ENCODE measurements at regions not wholly inside any gene's neighbourhood (a gene's known extent, or its start where the extent isn't known, plus 50 kb on each side); places are given as distances from the start of the nearest gene placed in this dataset.

- no peaks in the 10 kb centered on the region for H3K9me3 ChIP-seq
- no peaks in the 10 kb centered on the region for H3K4me1 ChIP-seq (ENCODE audit: low read depth)
- no peak for DNase-seq
- no peak for TF ChIP-seq CTCF (IDR thresholded peaks at IDR 0.05)
- ATAC-seq: no peak
- intact Hi-C loops (cut with DNase I, micrococcal nuclease): loop anchor here in 1 of 2 donors (10.0 kb wide), 1 partner anchor 235 kb away; no protein-coding TSS in a partner anchor
- H3K4me3 ChIP-seq: no peak overlapping the region
- H3K36me3 ChIP-seq (ENCODE audit: low read depth): no peaks in the 10 kb centered on the region
These were observed 75.6 kb upstream of the EPB41L3 start for GRCh38 chr18:5619376-5619775.

GRCh38 chr18:5618047-5618688, 74.4 kb upstream of the EPB41L3 start:
- intact Hi-C loops (cut with DNase I, micrococcal nuclease): loop anchor here in 1 of 2 donors (10.0 kb wide), 1 partner anchor 237 kb away; no protein-coding TSS in a partner anchor
- ATAC-seq (no peak), DNase-seq (no peak)
- Histone ChIP-seq H3K4me1 (ENCODE audit: low read depth) (no peaks in the 10 kb centered on the region), H3K4me3 (no peak overlapping the region), H3K36me3 (ENCODE audit: low read depth) (no peaks in the 10 kb centered on the region), H3K9me3 (no peaks in the 10 kb centered on the region)
- no peak for TF ChIP-seq CTCF (IDR thresholded peaks at IDR 0.05)

- no peaks in the 10 kb centered on the region for H3K9me3 ChIP-seq
- no peak for TF ChIP-seq CTCF (IDR thresholded peaks at IDR 0.05)
- intact Hi-C loops (cut with DNase I, micrococcal nuclease): loop anchor here in 1 of 2 donors (10.0 kb wide), 1 partner anchor 244 kb away; no protein-coding TSS in a partner anchor
- no peak overlapping the region for H3K4me3 ChIP-seq
- ATAC-seq (no peak), DNase-seq (no peak)
- no peaks in the 10 kb centered on the region for H3K4me1 ChIP-seq (ENCODE audit: low read depth)
- no peaks in the 10 kb centered on the region for H3K36me3 ChIP-seq (ENCODE audit: low read depth)
These were observed 67.4 kb upstream of the EPB41L3 start for GRCh38 chr18:5611221-5611620.

DNA sequence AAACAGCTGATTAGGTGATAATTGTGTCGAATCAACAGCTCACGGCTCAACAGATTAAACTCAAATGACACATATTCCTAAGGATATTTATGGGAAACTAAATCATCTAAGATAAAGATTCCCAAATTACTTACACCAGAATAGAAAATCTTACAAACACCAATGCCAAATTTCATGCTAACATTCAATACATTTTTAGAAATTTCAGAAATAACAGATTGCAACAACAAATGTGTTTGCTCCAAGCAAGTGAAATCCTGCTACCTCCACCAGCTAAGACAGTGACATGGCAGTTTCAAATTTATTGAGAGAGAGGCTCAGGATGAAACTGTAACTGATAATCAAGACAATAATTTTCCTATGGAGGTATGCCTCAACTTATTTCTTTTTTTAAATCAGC, 65.0 kb upstream of the EPB41L3 start:
- TF ChIP-seq CTCF (IDR thresholded peaks at IDR 0.05): no peak
- DNase-seq (no peak), ATAC-seq (no peak)
- Histone ChIP-seq H3K9me3 (no peaks in the 10 kb centered on the region), H3K4me1 (ENCODE audit: low read depth) (no peaks in the 10 kb centered on the region), H3K4me3 (no peak overlapping the region), H3K36me3 (ENCODE audit: low read depth) (no peaks in the 10 kb centered on the region)
- intact Hi-C loops (cut with DNase I, micrococcal nuclease): no loop called here

- H3K4me1 ChIP-seq (ENCODE audit: low read depth): no peaks in the 10 kb centered on the region
- ATAC-seq (no peak), DNase-seq (no peak)
- H3K4me3 ChIP-seq: no peak overlapping the region
- no peaks in the 10 kb centered on the region for H3K9me3 ChIP-seq
- TF ChIP-seq CTCF (IDR thresholded peaks at IDR 0.05): no peak
- intact Hi-C loops (cut with DNase I, micrococcal nuclease): no loop called here
- H3K36me3 ChIP-seq (ENCODE audit: low read depth): no peaks in the 10 kb centered on the region
These were observed 63.2 kb upstream of the EPB41L3 start for GRCh38 chr18:5606951-5607350.
